Type B pancreatic cell (in vitro differentiated cells): ENCODE measurements at regions not wholly inside any gene's neighbourhood (a gene's known extent, or its start where the extent isn't known, plus 50 kb on each side); places are given as distances from the start of the nearest gene placed in this dataset.

ENCODE experiments used
- DNase-seq: peaks from one replicate; pipeline ENCODE4 v3.0.0; 2021; ENCODE audit warnings: mixed read lengths; ENCODE audit not compliant: unreplicated experiment; ENCODE audit errors: extremely low spot score
- H3K27ac Mint-ChIP-seq: 2 replicates; pipeline ENCODE4 v1.8.0; 2021; ENCODE audit warnings: mild to moderate bottlenecking, mixed read lengths
- H3K27me3 Mint-ChIP-seq: 2 replicates; pipeline ENCODE4 v1.8.0; 2021; ENCODE audit warnings: mixed read lengths
- H3K36me3 Mint-ChIP-seq: 2 replicates; pipeline ENCODE4 v1.8.0; 2021; ENCODE audit warnings: mixed read lengths
- H3K4me1 Mint-ChIP-seq: one replicate; pipeline ENCODE4 v1.8.0; 2021; ENCODE audit warnings: mixed read lengths; ENCODE audit not compliant: unreplicated experiment
- H3K4me3 Mint-ChIP-seq: 2 replicates; pipeline ENCODE4 v1.8.0; 2021; ENCODE audit warnings: mild to moderate bottlenecking, mixed read lengths
- H3K9me3 Mint-ChIP-seq: 2 replicates; pipeline ENCODE4 v1.8.0; 2021; ENCODE audit warnings: mixed read lengths
- TF ChIP-seq, protein P1 (sequence below): fragments of 200-600 bp; sonication (generic); conservative IDR thresholded peaks from 2 replicates; pipeline ENCODE4 v1.5.0; 2021; ENCODE audit warnings: antibody characterized with exemption, mild to moderate bottlenecking

DNA sequence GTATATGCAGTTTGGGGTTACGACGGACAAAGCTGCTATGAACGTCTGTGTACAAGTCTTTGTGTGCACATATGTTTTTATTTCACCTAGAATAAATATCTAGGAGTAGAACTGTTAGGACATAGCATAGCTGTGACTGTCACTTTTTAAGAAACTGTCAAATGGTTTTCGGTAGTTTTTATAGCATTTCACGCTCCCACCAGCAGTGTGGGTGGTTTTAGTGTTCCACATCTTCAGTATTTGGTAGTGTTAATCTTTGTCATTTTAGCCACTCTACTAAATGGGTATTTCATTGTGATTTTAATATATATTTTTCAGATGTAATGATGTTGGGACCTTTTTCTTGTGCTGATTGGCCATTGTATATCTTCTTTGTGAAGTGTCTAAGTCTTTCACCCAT lies 109.1 kb upstream of the BCAT1 start:
- no peak overlapping the region for H3K27ac Mint-ChIP-seq
- H3K36me3 Mint-ChIP-seq = no peaks in the 10 kb centered on the region
- no peaks in the 10 kb centered on the region for H3K27me3 Mint-ChIP-seq
- no peaks in the 10 kb centered on the region for H3K9me3 Mint-ChIP-seq
- H3K4me3 Mint-ChIP-seq = no peak overlapping the region
- TF ChIP-seq, protein P1, sequence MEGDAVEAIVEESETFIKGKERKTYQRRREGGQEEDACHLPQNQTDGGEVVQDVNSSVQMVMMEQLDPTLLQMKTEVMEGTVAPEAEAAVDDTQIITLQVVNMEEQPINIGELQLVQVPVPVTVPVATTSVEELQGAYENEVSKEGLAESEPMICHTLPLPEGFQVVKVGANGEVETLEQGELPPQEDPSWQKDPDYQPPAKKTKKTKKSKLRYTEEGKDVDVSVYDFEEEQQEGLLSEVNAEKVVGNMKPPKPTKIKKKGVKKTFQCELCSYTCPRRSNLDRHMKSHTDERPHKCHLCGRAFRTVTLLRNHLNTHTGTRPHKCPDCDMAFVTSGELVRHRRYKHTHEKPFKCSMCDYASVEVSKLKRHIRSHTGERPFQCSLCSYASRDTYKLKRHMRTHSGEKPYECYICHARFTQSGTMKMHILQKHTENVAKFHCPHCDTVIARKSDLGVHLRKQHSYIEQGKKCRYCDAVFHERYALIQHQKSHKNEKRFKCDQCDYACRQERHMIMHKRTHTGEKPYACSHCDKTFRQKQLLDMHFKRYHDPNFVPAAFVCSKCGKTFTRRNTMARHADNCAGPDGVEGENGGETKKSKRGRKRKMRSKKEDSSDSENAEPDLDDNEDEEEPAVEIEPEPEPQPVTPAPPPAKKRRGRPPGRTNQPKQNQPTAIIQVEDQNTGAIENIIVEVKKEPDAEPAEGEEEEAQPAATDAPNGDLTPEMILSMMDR = no peak
- DNase-seq = no peak
- no peaks in the 10 kb centered on the region for H3K4me1 Mint-ChIP-seq

DNA sequence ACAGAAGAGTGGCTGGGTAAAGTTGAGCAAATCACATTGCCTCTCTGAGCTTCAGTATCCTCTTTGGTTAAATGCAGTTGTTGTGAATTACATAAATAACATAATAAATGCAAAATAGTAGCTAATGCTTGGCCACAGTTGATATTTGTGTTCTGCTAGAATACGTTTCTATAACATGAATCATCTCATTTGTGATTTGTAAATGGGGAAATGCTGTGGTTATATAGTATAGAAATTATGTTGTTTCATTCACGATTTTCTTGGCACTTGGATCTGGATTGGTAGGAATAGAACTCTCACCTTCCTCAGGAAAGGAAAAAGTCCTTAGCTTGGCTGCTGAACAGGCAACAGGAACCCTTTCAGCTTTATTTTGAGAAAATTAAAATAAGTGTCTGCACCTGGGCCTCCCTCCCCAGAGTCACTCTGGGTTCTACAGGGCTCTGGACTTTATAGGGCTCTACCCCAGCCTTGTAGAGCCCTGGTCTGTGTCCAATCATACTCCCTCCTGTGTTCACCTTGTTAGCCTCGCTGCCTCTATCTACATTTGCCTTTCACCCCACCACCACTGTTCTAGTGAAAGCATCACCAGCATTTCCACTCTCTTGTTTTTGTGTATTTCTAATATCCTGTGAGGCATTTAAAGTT lies 107.7 kb upstream of the BCAT1 start:
- Mint-ChIP-seq H3K36me3 (no peaks in the 10 kb centered on the region), H3K4me3 (no peak overlapping the region), H3K9me3 (no peaks in the 10 kb centered on the region), H3K4me1 (no peaks in the 10 kb centered on the region), H3K27ac (no peak overlapping the region), H3K27me3 (no peaks in the 10 kb centered on the region)
- DNase-seq = no peak
- TF ChIP-seq, protein P1 = no peak

GRCh38 chr12:25056011-25056410 lies 107.1 kb upstream of the BCAT1 start:
- Mint-ChIP-seq H3K36me3 (no peaks in the 10 kb centered on the region), H3K4me3 (no peak overlapping the region), H3K9me3 (no peaks in the 10 kb centered on the region), H3K4me1 (no peaks in the 10 kb centered on the region), H3K27ac (no peak overlapping the region), H3K27me3 (no peaks in the 10 kb centered on the region)
- TF ChIP-seq, protein P1 = no peak
- DNase-seq = no peak

GRCh38 chr12:25054783-25055144 lies 105.9 kb upstream of the BCAT1 start:
- DNase-seq = no peak
- H3K36me3 Mint-ChIP-seq = no peaks in the 10 kb centered on the region
- no peaks in the 10 kb centered on the region for H3K4me1 Mint-ChIP-seq
- no peaks in the 10 kb centered on the region for H3K27me3 Mint-ChIP-seq
- no peaks in the 10 kb centered on the region for H3K9me3 Mint-ChIP-seq
- peak overlapping the region; percentile 4 for H3K27ac Mint-ChIP-seq
- TF ChIP-seq, protein P1 = no peak
- no peak overlapping the region for H3K4me3 Mint-ChIP-seq

DNA sequence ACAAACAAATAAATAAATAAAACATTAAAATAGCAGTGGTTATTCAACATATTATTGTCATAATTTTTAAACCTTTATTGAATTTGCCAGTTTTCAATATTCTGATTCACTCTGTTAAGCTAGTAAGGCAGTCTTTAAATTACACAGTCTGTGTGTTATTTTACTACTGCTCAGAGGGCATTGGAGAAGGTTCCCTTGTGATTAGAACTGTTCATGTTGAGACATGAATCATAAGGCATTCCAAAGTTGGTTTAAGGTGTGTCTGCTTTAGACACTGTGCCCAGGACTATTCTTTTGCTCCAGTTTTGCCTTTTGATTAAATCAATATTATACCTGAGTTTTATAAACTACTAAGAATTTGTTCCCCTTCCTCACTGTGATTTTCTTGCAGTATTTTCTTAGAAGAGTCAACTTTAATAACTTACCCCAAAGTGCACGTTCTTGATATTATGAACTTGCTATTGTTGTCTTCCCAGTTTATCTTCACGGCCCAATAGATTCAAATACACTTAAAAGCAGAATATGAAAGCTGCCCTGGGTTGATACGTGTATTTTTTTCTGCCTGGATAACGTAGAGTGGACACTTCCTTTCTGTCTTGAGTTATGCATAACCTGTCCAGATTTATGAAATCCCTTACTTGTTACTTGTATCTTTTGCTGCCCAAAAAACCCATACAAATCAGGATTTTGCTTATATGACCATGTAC lies 105.3 kb upstream of the BCAT1 start:
- peak overlapping the region; percentile 4 for H3K27ac Mint-ChIP-seq
- H3K4me1 Mint-ChIP-seq = no peaks in the 10 kb centered on the region
- H3K4me3 Mint-ChIP-seq = no peak overlapping the region
- TF ChIP-seq, protein P1 = no peak
- no peaks in the 10 kb centered on the region for H3K36me3 Mint-ChIP-seq
- H3K27me3 Mint-ChIP-seq = no peaks in the 10 kb centered on the region
- DNase-seq = no peak
- no peaks in the 10 kb centered on the region for H3K9me3 Mint-ChIP-seq
